Nephron progenitor cell (in vitro differentiated cells): ENCODE measurements at regions not wholly inside any gene's neighbourhood (a gene's known extent, or its start where the extent isn't known, plus 50 kb on each side); places are given as distances from the start of the nearest gene placed in this dataset.

Source experiments
- DNase-seq: peaks from one replicate; pipeline ENCODE4 v3.0.0; 2021
- H3K27ac Mint-ChIP-seq: 2 replicates; pipeline ENCODE4 v1.8.0; 2021; ENCODE audit warnings: mild to moderate bottlenecking, moderate library complexity, mixed read lengths
- H3K27me3 Mint-ChIP-seq: 2 replicates; pipeline ENCODE4 v1.8.0; 2021; ENCODE audit warnings: mild to moderate bottlenecking, low read depth, mixed read lengths; ENCODE audit not compliant: poor library complexity
- H3K36me3 Mint-ChIP-seq: 2 replicates; pipeline ENCODE4 v1.8.0; 2021; ENCODE audit warnings: low read depth, mixed read lengths
- H3K4me1 Mint-ChIP-seq: 2 replicates; pipeline ENCODE4 v1.8.0; 2021; ENCODE audit warnings: mixed read lengths
- H3K4me3 Mint-ChIP-seq: 2 replicates; pipeline ENCODE4 v1.8.0; 2021; ENCODE audit warnings: mild to moderate bottlenecking, moderate library complexity, mixed read lengths
- H3K9me3 Mint-ChIP-seq: 2 replicates; pipeline ENCODE4 v1.8.0; 2021; ENCODE audit warnings: mild to moderate bottlenecking, moderate library complexity, mixed read lengths
- TF ChIP-seq, protein P1 (sequence below): fragments of 200-600 bp; sonication (generic); IDR thresholded peaks from 2 replicates; pipeline ENCODE4 v1.5.0; 2021; ENCODE audit warnings: antibody characterized with exemption

GRCh38 chr2:177320596-177320995 is 56.1 kb upstream of the NFE2L2 start:
- TF ChIP-seq, protein P1, sequence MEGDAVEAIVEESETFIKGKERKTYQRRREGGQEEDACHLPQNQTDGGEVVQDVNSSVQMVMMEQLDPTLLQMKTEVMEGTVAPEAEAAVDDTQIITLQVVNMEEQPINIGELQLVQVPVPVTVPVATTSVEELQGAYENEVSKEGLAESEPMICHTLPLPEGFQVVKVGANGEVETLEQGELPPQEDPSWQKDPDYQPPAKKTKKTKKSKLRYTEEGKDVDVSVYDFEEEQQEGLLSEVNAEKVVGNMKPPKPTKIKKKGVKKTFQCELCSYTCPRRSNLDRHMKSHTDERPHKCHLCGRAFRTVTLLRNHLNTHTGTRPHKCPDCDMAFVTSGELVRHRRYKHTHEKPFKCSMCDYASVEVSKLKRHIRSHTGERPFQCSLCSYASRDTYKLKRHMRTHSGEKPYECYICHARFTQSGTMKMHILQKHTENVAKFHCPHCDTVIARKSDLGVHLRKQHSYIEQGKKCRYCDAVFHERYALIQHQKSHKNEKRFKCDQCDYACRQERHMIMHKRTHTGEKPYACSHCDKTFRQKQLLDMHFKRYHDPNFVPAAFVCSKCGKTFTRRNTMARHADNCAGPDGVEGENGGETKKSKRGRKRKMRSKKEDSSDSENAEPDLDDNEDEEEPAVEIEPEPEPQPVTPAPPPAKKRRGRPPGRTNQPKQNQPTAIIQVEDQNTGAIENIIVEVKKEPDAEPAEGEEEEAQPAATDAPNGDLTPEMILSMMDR = no peak
- Mint-ChIP-seq H3K27ac (no peak overlapping the region), H3K36me3 (peaks cover 29% of the 10 kb centered on the region), H3K4me3 (no peak overlapping the region), H3K27me3 (no peaks in the 10 kb centered on the region), H3K9me3 (no peaks in the 10 kb centered on the region), H3K4me1 (peaks cover 16% of the 10 kb centered on the region)
- DNase-seq = no peak

DNA sequence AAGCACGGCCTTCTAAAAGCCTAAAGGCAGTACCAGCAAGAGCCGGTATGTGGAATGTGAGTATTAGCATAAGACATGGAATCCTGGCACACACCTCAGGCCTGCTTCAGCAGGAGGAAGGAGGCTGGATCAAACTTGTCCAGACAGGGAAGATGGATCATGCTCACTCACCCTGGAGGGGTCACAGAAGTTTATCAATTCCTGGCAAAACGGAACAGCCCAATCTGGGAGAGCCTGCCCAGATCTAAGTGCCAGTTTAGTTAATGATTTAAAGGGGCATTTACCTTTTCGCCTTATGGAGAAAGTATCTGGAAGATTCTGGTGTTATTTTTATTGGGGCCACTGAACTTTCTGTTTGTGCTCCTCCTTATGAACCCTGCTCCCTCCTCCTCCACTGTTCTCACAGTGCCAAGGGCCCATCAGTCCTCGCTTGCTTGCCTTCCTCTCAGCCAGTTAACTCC is 58.3 kb upstream of the NFE2L2 start:
- DNase-seq = no peak
- no peak overlapping the region for H3K4me3 Mint-ChIP-seq
- H3K36me3 Mint-ChIP-seq = peaks cover 29% of the 10 kb centered on the region
- TF ChIP-seq, protein P1 = no peak
- no peaks in the 10 kb centered on the region for H3K9me3 Mint-ChIP-seq
- H3K27ac Mint-ChIP-seq = no peak overlapping the region
- H3K27me3 Mint-ChIP-seq = no peaks in the 10 kb centered on the region
- peaks cover 16% of the 10 kb centered on the region for H3K4me1 Mint-ChIP-seq

- no peak for DNase-seq
- H3K4me3 Mint-ChIP-seq = no peak overlapping the region
- peaks cover 25% of the 10 kb centered on the region for H3K36me3 Mint-ChIP-seq
- H3K27ac Mint-ChIP-seq = no peak overlapping the region
- TF ChIP-seq, protein P1 = no peak
- H3K9me3 Mint-ChIP-seq = no peaks in the 10 kb centered on the region
- H3K27me3 Mint-ChIP-seq = peaks cover 4% of the 10 kb centered on the region
- H3K4me1 Mint-ChIP-seq = peaks cover 20% of the 10 kb centered on the region
Observed at GRCh38 chr2:177324797-177325196, 60.3 kb upstream of the NFE2L2 start.

- H3K4me1 Mint-ChIP-seq = peaks cover 20% of the 10 kb centered on the region
- no peak for DNase-seq
- no peaks in the 10 kb centered on the region for H3K9me3 Mint-ChIP-seq
- TF ChIP-seq, protein P1 = no peak
- H3K27ac Mint-ChIP-seq = no peak overlapping the region
- H3K4me3 Mint-ChIP-seq = no peak overlapping the region
- H3K36me3 Mint-ChIP-seq = peaks cover 25% of the 10 kb centered on the region
- peaks cover 4% of the 10 kb centered on the region for H3K27me3 Mint-ChIP-seq
Observed at GRCh38 chr2:177325554-177325953, 61.0 kb upstream of the NFE2L2 start.

DNA sequence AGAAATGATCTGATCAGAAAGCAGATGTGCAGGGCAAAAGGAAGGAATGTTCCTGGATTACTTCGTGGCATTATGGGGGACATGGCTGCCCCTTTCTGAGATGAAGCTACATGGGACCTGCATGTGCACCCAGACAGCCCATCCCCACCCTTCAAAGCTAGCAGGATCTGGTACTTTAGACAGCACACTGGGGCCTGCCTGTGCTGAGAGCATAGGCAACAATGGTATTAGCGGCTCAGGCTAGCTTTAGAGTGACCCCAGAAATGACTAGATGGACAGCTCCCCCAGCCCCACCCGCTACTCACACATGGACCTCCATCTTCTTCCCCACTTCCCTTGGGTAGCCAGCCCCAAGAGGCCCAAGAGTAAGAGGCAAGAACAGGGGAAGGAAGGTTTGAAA is 61.5 kb upstream of the NFE2L2 start:
- H3K9me3 Mint-ChIP-seq = no peaks in the 10 kb centered on the region
- H3K4me1 Mint-ChIP-seq = peaks cover 20% of the 10 kb centered on the region
- TF ChIP-seq, protein P1 = no peak
- DNase-seq = no peak
- no peak overlapping the region for H3K27ac Mint-ChIP-seq
- peaks cover 20% of the 10 kb centered on the region for H3K36me3 Mint-ChIP-seq
- H3K4me3 Mint-ChIP-seq = no peak overlapping the region
- H3K27me3 Mint-ChIP-seq = peaks cover 4% of the 10 kb centered on the region

DNA sequence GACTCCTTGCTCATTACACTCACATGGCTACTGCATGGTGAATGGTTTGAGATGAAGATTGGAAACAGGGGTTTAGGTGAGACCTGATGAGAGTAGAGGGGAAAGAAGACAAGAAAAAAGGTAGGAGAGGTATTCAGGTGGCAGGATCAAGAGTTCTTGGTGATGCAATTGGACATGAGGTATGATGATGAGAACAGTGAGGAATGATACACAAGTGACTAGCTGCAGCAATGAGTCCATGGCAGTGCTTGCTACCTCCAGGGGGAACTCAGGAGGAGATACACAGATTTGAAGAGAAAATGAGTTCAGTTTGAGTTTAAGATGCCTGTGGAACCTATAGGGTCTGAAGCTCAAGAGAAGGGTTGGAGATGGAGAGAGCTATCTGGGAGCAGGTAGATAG is 62.1 kb upstream of the NFE2L2 start:
- peaks cover 26% of the 10 kb centered on the region for H3K4me1 Mint-ChIP-seq
- H3K27ac Mint-ChIP-seq = no peak overlapping the region
- no peak for DNase-seq
- peaks cover 20% of the 10 kb centered on the region for H3K36me3 Mint-ChIP-seq
- no peak overlapping the region for H3K4me3 Mint-ChIP-seq
- TF ChIP-seq, protein P1 = no peak
- no peaks in the 10 kb centered on the region for H3K9me3 Mint-ChIP-seq
- H3K27me3 Mint-ChIP-seq = peaks cover 4% of the 10 kb centered on the region
